Activated CD8-positive, alpha-beta T cell treated with anti-CD3 and anti-CD28 coated beads, Interleukin-2, amount 10 ng/mL, durations not matched to agents 7 days and 5 days (primary cell): ENCODE measurements at regions not wholly inside any gene's neighbourhood (a gene's known extent, or its start where the extent isn't known, plus 50 kb on each side); places are given as distances from the start of the nearest gene placed in this dataset.

Experiments
- ATAC-seq: fragments of 150-1000 bp; cut with Tn5 transposase; one replicate; pipeline ENCODE4 v1.10.0; 2021; ENCODE audit warnings: moderate library complexity
- CTCF ChIA-PET: fragments of 350-600 bp; sonication (Branson Sonifier 250); formaldehyde crosslinking; loops from one replicate; lab custom pipeline; 2021; ENCODE audit warnings: antibody characterized with exemption; lab: Charles Lee
- POLR2A ChIA-PET: fragments of 350-600 bp; sonication (Branson Sonifier 250); formaldehyde crosslinking; loops from one replicate; lab custom pipeline; 2021; ENCODE audit warnings: antibody characterized with exemption; lab: Charles Lee
- DNase-seq: peaks from one replicate; pipeline ENCODE4 v3.0.0-alpha.2; 2020
- H3K27ac Mint-ChIP-seq: one replicate; pipeline ENCODE4 v1.8.0; 2021; ENCODE audit warnings: mild to moderate bottlenecking, mixed read lengths
- H3K27me3 Mint-ChIP-seq: one replicate; pipeline ENCODE4 v1.8.0; 2021; ENCODE audit warnings: low read depth, mixed read lengths
- H3K36me3 Mint-ChIP-seq: one replicate; pipeline ENCODE4 v1.8.0; 2021; ENCODE audit warnings: low read depth, mixed read lengths
- H3K4me1 Mint-ChIP-seq: one replicate; pipeline ENCODE4 v1.8.0; 2021; ENCODE audit warnings: low read depth, mixed read lengths
- H3K4me3 Mint-ChIP-seq: one replicate; pipeline ENCODE4 v1.8.0; 2021; ENCODE audit warnings: mild to moderate bottlenecking, mixed read lengths
- H3K9me3 Mint-ChIP-seq: one replicate; pipeline ENCODE4 v1.8.0; 2022; ENCODE audit warnings: mixed read lengths; ENCODE audit not compliant: insufficient read depth

GRCh38 chr11:87967459-87967858 lies 207.8 kb downstream of the RAB38 start:
- ChIA-PET CTCF (no interaction called here), POLR2A (interaction anchor here (0.6 kb wide), 1 partner anchor 339 kb away, joined by 6 read pairs; no protein-coding TSS in a partner anchor)
- Mint-ChIP-seq H3K27ac (no peak overlapping the region), H3K4me1 (no peaks in the 10 kb centered on the region), H3K36me3 (no peaks in the 10 kb centered on the region), H3K4me3 (no peak overlapping the region), H3K27me3 (no peaks in the 10 kb centered on the region), H3K9me3 (no peaks in the 10 kb centered on the region)
- ATAC-seq = no peak
- no peak for DNase-seq

GRCh38 chr11:87966694-87967093 lies 208.5 kb downstream of the RAB38 start:
- no peaks in the 10 kb centered on the region for H3K9me3 Mint-ChIP-seq
- no peaks in the 10 kb centered on the region for H3K4me1 Mint-ChIP-seq
- ChIA-PET POLR2A (no interaction called here), CTCF (no interaction called here)
- no peak for DNase-seq
- no peaks in the 10 kb centered on the region for H3K36me3 Mint-ChIP-seq
- no peak overlapping the region for H3K4me3 Mint-ChIP-seq
- H3K27me3 Mint-ChIP-seq = no peaks in the 10 kb centered on the region
- H3K27ac Mint-ChIP-seq = no peak overlapping the region
- no peak for ATAC-seq

- CTCF ChIA-PET = no interaction called here
- POLR2A ChIA-PET = no interaction called here
- no peaks in the 10 kb centered on the region for H3K27me3 Mint-ChIP-seq
These were observed 209.0 kb downstream of the RAB38 start for GRCh38 chr11:87966216-87966615.

GRCh38 chr11:87961606-87962005 lies 213.6 kb downstream of the RAB38 start:
- DNase-seq (no peak), ATAC-seq (no peak)
- no peaks in the 10 kb centered on the region for H3K9me3 Mint-ChIP-seq
- H3K4me3 Mint-ChIP-seq = no peak overlapping the region
- H3K36me3 Mint-ChIP-seq = no peaks in the 10 kb centered on the region
- ChIA-PET POLR2A (no interaction called here), CTCF (interaction anchor here (1.1 to 1.8 kb wide), 2 partner anchors 9 to 55 kb away, joined by 3 to 5 read pairs; no protein-coding TSS in a partner anchor)
- no peak overlapping the region for H3K27ac Mint-ChIP-seq
- no peaks in the 10 kb centered on the region for H3K4me1 Mint-ChIP-seq
- H3K27me3 Mint-ChIP-seq = no peaks in the 10 kb centered on the region

More at GRCh38 chr11:87966216-87966615, 209.0 kb downstream of the RAB38 start:
- H3K27ac Mint-ChIP-seq = no peak overlapping the region
- H3K9me3 Mint-ChIP-seq = no peaks in the 10 kb centered on the region
- H3K36me3 Mint-ChIP-seq = no peaks in the 10 kb centered on the region
- no peak overlapping the region for H3K4me3 Mint-ChIP-seq
- H3K4me1 Mint-ChIP-seq = no peaks in the 10 kb centered on the region
- no peak for ATAC-seq
- DNase-seq = no peak

GRCh38 chr11:87957961-87958360 lies 217.3 kb downstream of the RAB38 start:
- H3K9me3 Mint-ChIP-seq = no peaks in the 10 kb centered on the region
- H3K4me1 Mint-ChIP-seq = no peaks in the 10 kb centered on the region
- H3K27me3 Mint-ChIP-seq = no peaks in the 10 kb centered on the region
- DNase-seq = no peak
- ChIA-PET CTCF (no interaction called here), POLR2A (no interaction called here)
- H3K36me3 Mint-ChIP-seq = no peaks in the 10 kb centered on the region
- H3K4me3 Mint-ChIP-seq = no peak overlapping the region
- no peak for ATAC-seq
- no peak overlapping the region for H3K27ac Mint-ChIP-seq

- no peak for ATAC-seq
- ChIA-PET POLR2A (no interaction called here), CTCF (no interaction called here)
- no peak for DNase-seq
- no peaks in the 10 kb centered on the region for H3K36me3 Mint-ChIP-seq
- H3K27me3 Mint-ChIP-seq = no peaks in the 10 kb centered on the region
- H3K27ac Mint-ChIP-seq = no peak overlapping the region
- H3K4me1 Mint-ChIP-seq = no peaks in the 10 kb centered on the region
- H3K4me3 Mint-ChIP-seq = no peak overlapping the region
- no peaks in the 10 kb centered on the region for H3K9me3 Mint-ChIP-seq
These were observed 220.8 kb downstream of the RAB38 start for GRCh38 chr11:87954476-87954875.

GRCh38 chr11:87942786-87943185 lies 232.5 kb downstream of the RAB38 start:
- DNase-seq = no peak
- no peaks in the 10 kb centered on the region for H3K36me3 Mint-ChIP-seq
- no peaks in the 10 kb centered on the region for H3K9me3 Mint-ChIP-seq
- no peaks in the 10 kb centered on the region for H3K4me1 Mint-ChIP-seq
- H3K27me3 Mint-ChIP-seq = no peaks in the 10 kb centered on the region
- H3K27ac Mint-ChIP-seq = no peak overlapping the region
- ChIA-PET POLR2A (no interaction called here), CTCF (no interaction called here)
- H3K4me3 Mint-ChIP-seq = no peak overlapping the region
- no peak for ATAC-seq

- H3K9me3 Mint-ChIP-seq = no peaks in the 10 kb centered on the region
- H3K4me1 Mint-ChIP-seq = no peaks in the 10 kb centered on the region
- POLR2A ChIA-PET = no interaction called here
- H3K27me3 Mint-ChIP-seq = no peaks in the 10 kb centered on the region
- no peak for DNase-seq
- H3K36me3 Mint-ChIP-seq = no peaks in the 10 kb centered on the region
- H3K4me3 Mint-ChIP-seq = no peak overlapping the region
- no peak for ATAC-seq
- CTCF ChIA-PET = no interaction called here
- H3K27ac Mint-ChIP-seq = no peak overlapping the region
These were observed 241.1 kb downstream of the RAB38 start for GRCh38 chr11:87934182-87934581.

GRCh38 chr11:87926250-87926970 lies 248.8 kb downstream of the RAB38 start:
- ChIA-PET CTCF (no interaction called here), POLR2A (no interaction called here)
- Mint-ChIP-seq H3K9me3 (no peaks in the 10 kb centered on the region), H3K4me1 (no peaks in the 10 kb centered on the region), H3K27ac (no peak overlapping the region), H3K4me3 (no peak overlapping the region), H3K27me3 (no peaks in the 10 kb centered on the region), H3K36me3 (no peaks in the 10 kb centered on the region)
- ATAC-seq (no peak), DNase-seq (no peak)

- ChIA-PET POLR2A (no interaction called here), CTCF (no interaction called here)
- ATAC-seq (no peak), DNase-seq (no peak)
- Mint-ChIP-seq H3K36me3 (no peaks in the 10 kb centered on the region), H3K4me3 (no peak overlapping the region), H3K27ac (no peak overlapping the region), H3K4me1 (no peaks in the 10 kb centered on the region), H3K27me3 (no peaks in the 10 kb centered on the region), H3K9me3 (no peaks in the 10 kb centered on the region)
These were observed 251.1 kb downstream of the RAB38 start for GRCh38 chr11:87924125-87924524.

- Mint-ChIP-seq H3K27me3 (no peaks in the 10 kb centered on the region), H3K27ac (no peak overlapping the region), H3K4me3 (no peak overlapping the region), H3K4me1 (no peaks in the 10 kb centered on the region), H3K9me3 (no peaks in the 10 kb centered on the region), H3K36me3 (no peaks in the 10 kb centered on the region)
- ChIA-PET CTCF (no interaction called here), POLR2A (no interaction called here)
- ATAC-seq (no peak), DNase-seq (no peak)
These were observed 258.1 kb downstream of the RAB38 start for GRCh38 chr11:87917111-87917510.

GRCh38 chr11:87909178-87909577 lies 266.1 kb downstream of the RAB38 start:
- CTCF ChIA-PET = no interaction called here
- POLR2A ChIA-PET = no interaction called here
- no peak for ATAC-seq
- no peaks in the 10 kb centered on the region for H3K27me3 Mint-ChIP-seq
- DNase-seq = no peak
- no peak overlapping the region for H3K4me3 Mint-ChIP-seq
- H3K36me3 Mint-ChIP-seq = no peaks in the 10 kb centered on the region
- H3K4me1 Mint-ChIP-seq = no peaks in the 10 kb centered on the region
- no peak overlapping the region for H3K27ac Mint-ChIP-seq
- no peaks in the 10 kb centered on the region for H3K9me3 Mint-ChIP-seq

GRCh38 chr11:87908086-87908485 lies 267.2 kb downstream of the RAB38 start:
- no peak overlapping the region for H3K27ac Mint-ChIP-seq
- no peaks in the 10 kb centered on the region for H3K27me3 Mint-ChIP-seq
- no peaks in the 10 kb centered on the region for H3K4me1 Mint-ChIP-seq
- no peaks in the 10 kb centered on the region for H3K9me3 Mint-ChIP-seq
- POLR2A ChIA-PET = no interaction called here
- no peaks in the 10 kb centered on the region for H3K36me3 Mint-ChIP-seq
- no peak for ATAC-seq
- CTCF ChIA-PET = no interaction called here
- H3K4me3 Mint-ChIP-seq = no peak overlapping the region
- no peak for DNase-seq
